ENCODE measurements at regions not wholly inside any gene's neighbourhood (a gene's known extent, or its start where the extent isn't known, plus 50 kb on each side); places are given as distances from the start of the nearest gene placed in this dataset.

DNA sequence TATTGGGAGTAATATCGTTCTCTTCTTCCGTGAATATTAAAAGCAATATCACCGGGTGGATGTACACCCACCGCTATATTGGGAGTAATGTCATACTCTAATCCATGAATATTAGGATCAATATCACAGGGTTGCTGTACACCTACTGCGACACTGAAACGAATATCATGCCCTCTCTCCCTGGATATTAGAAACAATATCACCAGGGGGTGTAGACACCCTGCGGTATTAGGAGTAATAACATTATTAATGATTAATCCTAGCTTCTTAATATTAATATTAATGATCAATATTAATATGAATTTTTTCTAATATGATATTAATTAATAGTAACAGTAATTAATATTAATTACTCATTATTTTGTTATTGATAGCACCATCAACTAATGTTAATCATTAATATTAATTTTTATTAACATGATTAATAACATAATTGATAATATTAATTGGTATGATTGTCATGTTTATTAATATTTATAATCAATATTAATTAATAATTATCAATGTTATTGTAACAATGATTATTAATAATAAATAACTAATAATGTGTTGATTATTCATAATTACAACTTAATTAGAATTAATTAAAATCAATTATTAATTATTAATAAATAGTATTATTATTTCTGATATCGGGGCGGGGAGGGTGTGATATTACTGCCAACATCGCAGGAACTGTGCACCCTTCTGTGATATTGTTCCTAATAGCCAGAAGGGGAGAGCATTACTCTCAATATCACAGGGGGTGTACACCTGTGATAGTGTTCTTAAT, 121.3 kb upstream of the C1GALT1 start:
- DNase-seq, result no peak

GRCh38 chr7:7077945-7078344, 104.4 kb upstream of the C1GALT1 start:
- DNase-seq, result no peak

- DNase-seq, result no peak
These were observed 101.5 kb upstream of the C1GALT1 start for GRCh38 chr7:7080802-7081201.

DNA sequence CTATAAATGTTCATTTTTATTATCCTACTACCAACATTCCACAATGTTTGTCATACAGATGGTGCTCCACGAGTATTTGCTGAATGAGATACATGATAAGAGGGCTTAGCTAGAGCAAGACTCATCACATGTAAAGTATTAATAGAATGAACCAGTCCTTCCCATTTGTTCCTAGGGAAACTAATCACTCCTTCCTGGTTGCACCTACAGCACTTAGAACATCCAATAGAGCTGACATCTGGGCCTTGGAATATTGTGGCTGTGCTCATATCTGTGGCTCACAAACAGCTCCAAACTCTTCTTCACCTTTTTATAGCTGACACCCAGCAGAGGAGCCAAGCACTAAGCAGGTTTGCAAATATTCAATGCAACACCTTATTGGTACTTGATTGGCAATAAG, 91.9 kb upstream of the C1GALT1 start:
- DNase-seq, result no peak

- DNase-seq, result no peak
These were observed 84.0 kb upstream of the C1GALT1 start for GRCh38 chr7:7098280-7098818.

GRCh38 chr7:7099584-7100014, 82.7 kb upstream of the C1GALT1 start:
- DNase-seq, result peak; percentile 89

DNA sequence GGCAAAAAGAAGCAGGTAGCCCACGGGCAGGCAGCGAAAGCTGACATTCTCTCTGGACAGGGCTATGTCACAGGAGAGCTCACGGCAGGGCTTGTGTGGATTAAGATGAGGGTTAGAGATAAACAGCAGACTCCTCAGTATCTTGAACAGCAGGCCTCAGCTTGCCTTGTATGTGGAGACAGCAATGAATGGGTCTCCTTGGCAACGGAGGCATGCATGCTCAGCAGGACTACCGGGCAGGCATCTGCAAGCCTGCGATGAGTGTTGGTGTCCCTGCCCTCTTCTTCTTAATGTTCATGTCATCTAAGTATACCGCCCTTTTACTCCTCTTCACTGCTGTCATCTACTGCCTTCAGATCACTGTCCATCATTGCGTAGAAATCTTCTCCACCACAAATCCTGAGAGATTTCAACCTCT, 81.9 kb upstream of the C1GALT1 start:
- DNase-seq, result no peak

DNA sequence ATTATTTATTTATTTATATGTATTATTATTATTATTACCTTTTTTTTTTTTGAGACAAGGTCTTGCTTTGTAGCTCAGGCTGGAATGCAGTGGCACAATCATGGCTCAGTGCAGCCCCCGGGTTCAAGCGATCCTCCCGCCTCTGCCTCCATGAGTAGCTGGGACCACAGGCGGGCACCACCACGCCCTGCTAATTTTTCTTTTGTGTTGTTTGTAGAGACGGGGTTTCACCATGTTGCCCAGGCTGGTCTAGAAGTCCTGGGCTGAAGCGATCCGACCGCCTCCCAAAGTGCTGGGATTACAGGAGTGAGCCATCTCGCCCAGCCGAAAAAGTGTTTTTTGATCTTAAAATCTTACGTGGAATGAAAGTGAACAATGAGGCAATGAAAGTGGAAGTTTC, 79.4 kb upstream of the C1GALT1 start:
- DNase-seq, result no peak

DNA sequence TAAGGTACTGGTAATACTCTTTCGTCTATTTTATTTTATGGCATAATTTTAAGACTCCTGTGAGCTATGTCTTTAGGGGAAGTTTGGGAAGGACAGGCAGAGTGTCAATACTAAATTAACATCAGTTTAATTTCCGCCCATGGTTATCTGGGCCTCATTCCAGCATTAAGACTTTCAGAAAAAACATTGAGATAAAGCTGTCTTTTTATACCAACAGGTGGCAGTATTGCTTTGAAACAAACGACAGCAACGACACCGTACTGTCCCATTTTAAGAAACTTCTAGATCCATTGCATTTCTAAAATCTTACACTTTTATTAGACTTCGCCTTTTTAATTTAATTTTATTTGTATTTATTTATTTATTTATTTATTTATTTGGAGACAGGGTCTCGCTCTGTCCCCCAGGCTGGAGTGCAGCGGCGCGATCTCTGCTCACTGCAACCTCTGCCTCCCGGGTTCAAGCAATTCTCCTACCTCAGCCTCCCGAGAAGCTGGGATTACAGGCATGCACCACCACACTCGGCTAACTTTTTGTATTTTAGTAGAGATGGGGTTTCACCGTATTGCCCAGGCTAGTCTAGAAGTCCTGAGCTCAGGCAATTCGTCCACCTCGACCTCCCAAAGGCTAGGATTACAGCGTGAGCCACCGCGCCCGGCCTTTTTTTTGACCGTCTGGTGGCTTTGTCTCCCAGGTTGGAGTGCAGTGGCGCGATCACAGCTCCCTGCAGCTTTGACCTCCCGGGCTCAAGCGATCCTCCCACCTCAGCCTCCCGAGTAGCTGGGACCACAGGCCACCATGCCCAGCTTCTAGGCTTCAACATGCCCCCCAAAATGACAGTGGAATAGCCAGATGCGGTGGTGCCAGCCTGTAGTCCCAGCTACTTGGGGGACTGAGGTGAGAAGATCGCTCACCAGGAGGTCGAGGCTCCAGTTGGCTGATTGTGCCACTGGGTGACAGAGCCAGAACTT, 78.7 kb upstream of the C1GALT1 start:
- peak; percentile 49 for DNase-seq

DNA sequence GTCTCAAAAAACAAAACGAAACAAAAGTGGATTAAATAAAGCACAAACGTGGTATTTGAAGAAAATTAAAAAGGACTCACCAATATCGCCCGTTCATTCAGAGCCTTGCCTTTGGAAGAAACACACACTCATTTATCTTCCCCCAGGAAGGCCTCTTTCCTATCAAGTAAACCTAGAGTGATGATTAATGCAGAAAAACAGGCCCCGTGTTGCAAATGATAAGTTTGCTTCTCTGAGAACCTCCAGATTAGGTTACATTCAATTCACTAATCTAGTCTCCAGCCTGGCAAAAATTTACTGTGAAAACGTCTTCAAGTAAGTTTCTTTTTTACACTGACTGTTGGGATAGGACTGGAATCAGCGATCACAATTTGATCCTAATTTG, 78.0 kb upstream of the C1GALT1 start:
- DNase-seq, result no peak

DNA sequence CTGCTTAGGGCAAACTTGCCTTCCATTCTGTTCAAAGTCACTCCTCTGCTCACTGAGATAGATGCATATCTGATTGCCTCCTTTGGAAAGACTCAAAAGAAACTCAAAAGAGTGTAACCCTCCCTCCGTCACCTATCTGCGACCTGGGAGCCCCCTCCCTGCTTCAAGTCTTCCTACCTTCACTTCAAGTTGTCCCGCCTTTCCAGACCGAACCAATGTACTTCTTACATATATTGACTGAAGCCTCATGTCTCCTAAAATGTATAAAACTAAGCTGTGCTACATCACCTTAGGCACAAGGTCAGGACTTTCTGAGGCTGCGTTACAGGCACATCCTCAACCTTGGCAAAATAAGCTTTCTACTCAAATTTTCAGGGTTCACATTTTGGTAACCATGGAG, 77.4 kb upstream of the C1GALT1 start:
- no peak for DNase-seq

GRCh38 chr7:7105800-7106582, 76.4 kb upstream of the C1GALT1 start:
- DNase-seq, result no peak

DNA sequence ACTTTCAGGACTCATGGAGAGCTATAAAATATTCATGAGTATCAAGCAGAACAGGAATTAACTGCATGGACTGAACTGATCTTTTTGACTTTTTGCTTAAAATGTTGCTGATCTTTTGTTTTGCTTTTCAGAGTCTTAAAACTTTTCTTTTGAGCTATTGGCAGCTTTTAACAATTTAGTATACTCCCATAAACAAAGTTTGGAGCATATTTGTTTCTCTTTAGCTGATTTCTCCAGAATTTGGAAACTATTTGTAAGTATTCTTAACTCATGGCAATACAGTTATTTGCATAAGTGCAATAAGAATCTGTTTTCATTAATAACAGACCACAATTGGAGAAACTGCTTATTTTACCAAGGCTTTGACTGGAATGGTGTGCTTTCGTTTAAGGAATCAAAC, 73.4 kb upstream of the C1GALT1 start:
- no peak for DNase-seq

DNA sequence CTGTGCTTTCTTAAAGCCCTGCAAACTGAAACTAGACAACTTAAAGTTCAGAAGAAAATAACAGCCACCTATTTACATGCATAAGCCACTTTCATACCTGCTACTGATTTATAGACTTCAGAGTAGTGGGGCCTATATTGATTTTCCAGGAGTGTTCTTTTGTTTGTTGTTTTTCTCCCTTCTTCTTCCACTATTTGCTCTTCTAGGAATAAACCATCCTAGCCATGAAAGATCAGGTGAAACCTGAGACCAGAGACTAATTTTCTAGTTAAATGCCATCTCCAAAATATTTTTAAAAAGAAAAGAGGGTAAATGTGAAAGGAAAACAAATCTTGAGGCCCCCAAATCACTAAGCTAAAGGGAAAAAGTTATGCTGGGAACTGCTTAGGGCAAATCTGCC, 72.4 kb upstream of the C1GALT1 start:
- no peak for DNase-seq

DNA sequence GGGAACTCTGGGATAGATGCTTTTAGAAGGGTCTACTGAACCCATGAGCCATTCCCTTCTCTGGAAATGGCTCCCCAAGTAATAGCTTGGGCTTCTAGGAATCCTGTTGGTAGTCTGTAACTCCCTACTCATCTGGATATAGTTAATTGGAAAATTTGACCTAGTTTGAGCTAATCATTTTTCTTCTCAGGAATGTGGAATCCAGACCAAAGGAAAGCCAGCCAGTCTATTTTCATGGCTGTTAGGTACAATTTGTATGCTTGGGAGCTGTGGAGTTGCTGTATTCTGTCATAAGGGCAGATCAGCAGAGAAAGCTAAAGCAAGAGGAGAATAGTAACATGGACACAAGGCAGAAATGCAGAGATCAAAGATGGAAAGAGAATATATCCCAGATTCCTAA, 71.6 kb upstream of the C1GALT1 start:
- DNase-seq, result no peak

DNA sequence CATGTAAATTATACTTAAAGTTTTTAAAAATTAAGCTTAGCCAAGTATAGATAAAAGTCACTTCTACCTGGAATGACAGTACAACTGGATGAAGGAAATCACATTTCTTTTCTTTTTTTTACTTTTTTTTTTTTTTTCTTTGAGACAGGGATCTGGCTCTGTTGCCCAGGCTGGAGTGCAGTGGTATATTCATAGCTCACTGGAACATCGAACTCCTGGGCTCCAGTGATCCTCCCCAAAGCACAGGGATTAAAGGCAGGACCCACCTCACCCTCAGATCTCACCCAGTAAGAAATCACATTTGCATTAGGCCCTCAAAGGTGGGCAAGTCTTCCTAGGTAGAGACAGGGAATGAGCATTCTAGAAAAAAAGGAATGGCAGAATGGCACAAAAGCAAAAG, 69.5 kb upstream of the C1GALT1 start:
- no peak for DNase-seq

DNA sequence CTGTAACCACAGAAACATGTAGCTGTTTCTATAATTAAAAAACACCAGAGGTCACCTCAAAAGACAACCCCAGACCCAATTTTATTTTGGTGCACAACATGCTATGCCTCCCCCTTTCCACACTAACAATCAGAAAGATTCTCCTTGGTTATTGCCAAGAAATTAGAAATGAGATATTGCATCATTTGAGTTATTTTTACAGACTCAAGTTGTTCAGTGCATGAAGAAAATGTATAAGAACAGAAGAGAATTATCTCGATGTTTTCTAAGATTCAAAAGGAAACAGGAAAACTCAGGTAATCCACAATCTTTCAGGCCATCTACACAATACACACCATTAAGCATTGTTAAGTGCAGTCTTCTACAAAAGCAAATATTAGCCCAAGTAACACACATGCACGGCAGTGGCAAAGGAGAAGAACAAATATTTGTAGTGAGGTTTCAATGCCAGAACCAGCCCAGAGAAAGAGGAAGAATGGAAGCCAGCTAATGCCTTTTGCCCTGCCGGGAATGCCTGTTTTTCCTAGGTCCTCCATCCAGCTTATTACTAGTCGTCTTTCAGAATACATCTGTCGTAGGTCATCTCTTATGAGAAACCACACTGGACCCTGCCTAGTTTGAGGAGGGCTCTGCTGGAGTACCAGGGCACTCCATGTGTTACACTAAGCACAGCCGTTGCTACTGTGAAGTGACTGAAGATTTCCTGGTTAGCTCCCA, 67.6 kb upstream of the C1GALT1 start:
- no peak for DNase-seq

DNA sequence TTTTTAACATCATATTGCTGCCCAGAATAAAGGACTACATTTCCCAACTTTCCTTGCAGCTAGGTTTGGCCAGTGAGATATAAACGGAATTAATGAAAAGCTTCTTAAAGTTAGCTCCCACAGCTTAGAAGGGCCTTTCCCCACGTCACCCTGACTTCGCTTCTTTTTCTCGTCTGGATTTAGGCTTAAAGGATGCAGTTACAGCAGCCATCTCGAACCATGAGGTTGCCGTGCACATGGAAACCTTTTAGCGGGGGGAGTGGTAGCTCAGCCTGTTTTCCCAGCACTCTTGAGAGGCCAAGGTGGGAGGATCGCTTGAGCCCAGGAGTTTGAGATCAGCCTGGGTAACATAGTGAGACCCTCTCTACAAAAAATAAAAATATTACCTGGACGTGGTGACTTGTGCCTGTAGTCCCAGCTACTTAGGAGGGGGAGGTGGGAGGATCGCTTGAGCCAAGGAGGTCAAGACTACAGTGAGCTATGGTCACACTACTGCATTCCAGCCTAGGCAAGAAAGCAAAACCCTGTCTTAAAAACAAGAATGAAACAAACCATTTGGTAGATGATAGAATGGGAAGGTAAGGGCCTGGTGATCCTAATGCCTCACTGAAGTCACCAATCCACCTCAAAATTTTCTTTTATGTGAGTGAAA, 64.3 kb upstream of the C1GALT1 start:
- no peak for DNase-seq

DNA sequence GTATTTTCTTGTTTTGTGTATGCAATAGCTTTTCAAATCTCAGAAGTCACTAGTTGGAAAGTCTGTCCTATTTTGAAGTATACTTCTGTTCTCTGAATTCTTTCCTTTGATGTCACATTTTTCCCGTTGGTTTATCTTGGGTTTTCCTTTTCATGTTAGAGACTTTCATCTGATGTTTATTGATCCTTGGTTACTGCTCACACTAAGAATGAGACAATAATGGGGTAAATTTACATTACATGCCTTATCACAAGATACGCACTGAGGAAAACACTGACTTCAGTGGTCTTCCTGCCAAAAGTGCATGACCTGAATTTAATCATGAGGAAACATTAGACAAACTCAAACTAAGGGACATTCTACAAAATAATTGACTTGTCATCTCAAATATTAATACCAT, 63.5 kb upstream of the C1GALT1 start:
- DNase-seq, result no peak

- no peak for DNase-seq
These were observed 62.6 kb upstream of the C1GALT1 start for GRCh38 chr7:7119729-7120128.

GRCh38 chr7:7122033-7122478, 60.3 kb upstream of the C1GALT1 start:
- peak; percentile 13 for DNase-seq

Data from fibroblast of skin of right quadriceps (primary cell).